ENCODE measurements at regions not wholly inside any gene's neighbourhood (a gene's known extent, or its start where the extent isn't known, plus 50 kb on each side); places are given as distances from the start of the nearest gene placed in this dataset.
"Not testable (repeated sequence)": the region's sequence is repeated elsewhere in the genome, so short reads cannot be mapped to it uniquely, and the experiment has no call there.

GRCh38 chr10:30522661-30523078, 88.7 kb downstream of the MAP3K8 start:
- TF ChIP-seq CTCF (conservative IDR thresholded peaks at IDR 0.05; ENCODE audit: low read depth, low read length); EZH2 (IDR thresholded peaks at IDR 0.05; ENCODE audit: borderline replicate concordance, low read depth, low read length, poor library complexity, severe bottlenecking): not testable (repeated sequence)

Measured in A673 (cell line).